B cell (primary cell): ENCODE measurements at regions not wholly inside any gene's neighbourhood (a gene's known extent, or its start where the extent isn't known, plus 50 kb on each side); places are given as distances from the start of the nearest gene placed in this dataset.

Experiments
- ATAC-seq: fragments of 200-7000 bp; cut with Tn5 transposase; one replicate; pipeline ENCODE4 v1.10.0; 2021; ENCODE audit warnings: low read depth, mild to moderate bottlenecking, moderate number of reproducible peaks, moderate library complexity
- CTCF ChIA-PET: fragments of 350-600 bp; sonication (Branson Sonifier 250); formaldehyde crosslinking; loops from one replicate; lab custom pipeline; 2021; ENCODE audit warnings: antibody characterized with exemption, inconsistent platforms; lab: Charles Lee
- POLR2A ChIA-PET: fragments of 350-600 bp; sonication (Branson Sonifier 250); formaldehyde crosslinking; loops from one replicate; lab custom pipeline; 2021; ENCODE audit warnings: antibody characterized with exemption; lab: Charles Lee
- DNase-seq: peaks from one replicate; pipeline ENCODE4 v3.0.0; 2013
- H2AFZ ChIP-seq: 2 replicates; pipeline ENCODE4 v1.6.1; 2012; ENCODE audit warnings: mild to moderate bottlenecking, low read depth, low read length; ENCODE audit not compliant: insufficient read depth, poor library complexity, severe bottlenecking
- H3K27ac ChIP-seq, 2 donors: 1 replicate in 1 of 2; 2 replicates in 1 of 2; pipeline ENCODE4 v1.5.1; 2012 to 2013; ENCODE audit warnings: low read length in 2 of 2, mild to moderate bottlenecking in 2 of 2, moderate library complexity in 1 of 2
- H3K27me3 ChIP-seq, 4 experiments: fragments of 200-600 bp in 1 of 4; sonication (generic) in 1 of 4; replicated peaks in 1 of 4; 1 replicate in 2 of 4; 2 replicates in 2 of 4; pipeline versions ENCODE4 v1.6.1 to v1.7.0; 2013 to 2016; ENCODE audit warnings: low read length in 3 of 4, mild to moderate bottlenecking in 2 of 4, mixed read lengths in 1 of 4, moderate library complexity in 1 of 4; ENCODE audit not compliant: insufficient read depth in 4 of 4, control insufficient read depth in 3 of 4; ENCODE audit errors: control extremely low read depth in 1 of 4
- H3K36me3 ChIP-seq, 2 experiments: replicated peaks in 1 of 2; 1 replicate in 1 of 2; 2 replicates in 1 of 2; pipeline versions ENCODE4 v1.6.1 to v1.7.1; 2013; ENCODE audit warnings: low read length in 1 of 2; ENCODE audit not compliant: insufficient read depth in 2 of 2, control insufficient read depth in 1 of 2; ENCODE audit errors: control extremely low read depth in 1 of 2, extremely low read depth in 1 of 2
- H3K4me1 ChIP-seq, 2 donors: fragments of 200-600 bp in 1 of 2; sonication (generic) in 1 of 2; 1 replicate in 1 of 2; 2 replicates in 1 of 2; pipeline versions ENCODE4 v1.5.1 to v1.6.1; 2013 to 2017; ENCODE audit warnings: low read length in 2 of 2; ENCODE audit not compliant: control insufficient read depth in 2 of 2, insufficient read depth in 2 of 2
- H3K4me2 ChIP-seq: replicated peaks from 2 replicates; pipeline ENCODE3; 2012; ENCODE audit warnings: mild to moderate bottlenecking, low read depth, low read length; ENCODE audit not compliant: poor library complexity, severe bottlenecking
- H3K4me3 ChIP-seq, 5 experiments: fragments of 200-600 bp in 1 of 5; sonication (generic) in 1 of 5; 1 replicate in 3 of 5; 2 replicates in 2 of 5; pipeline versions ENCODE4 v1.5.1 to v1.7.0; 2011 to 2016; ENCODE audit warnings: low read length in 4 of 5, mild to moderate bottlenecking in 4 of 5, low read depth in 2 of 5, control low read depth in 1 of 5, moderate library complexity in 1 of 5; ENCODE audit not compliant: insufficient read depth in 1 of 5; ENCODE audit errors: control extremely low read depth in 1 of 5, extremely low read depth in 1 of 5
- H3K79me2 ChIP-seq: fragments of 200-600 bp; sonication (generic); one replicate; pipeline ENCODE4 v1.6.0; 2016; ENCODE audit warnings: low read length; ENCODE audit not compliant: control insufficient read depth, insufficient read depth
- H3K9ac ChIP-seq: fragments of 200-600 bp; sonication (generic); 2 replicates; pipeline ENCODE4 v1.6.1; 2017; ENCODE audit warnings: mild to moderate bottlenecking, low read length, moderate library complexity
- H3K9me3 ChIP-seq, 3 donors: one replicate each; pipeline versions ENCODE4 v1.6.1 to v1.7.1; 2013; ENCODE audit warnings: low read length in 2 of 3; ENCODE audit not compliant: control insufficient read depth in 2 of 3, insufficient read depth in 1 of 3; ENCODE audit errors: control extremely low read depth in 1 of 3
- H4K20me1 ChIP-seq: 2 replicates; pipeline ENCODE4 v1.6.0; 2012; ENCODE audit warnings: mild to moderate bottlenecking, low read length; ENCODE audit not compliant: insufficient read depth, control insufficient read depth, poor library complexity, severe bottlenecking
- H3K27ac Mint-ChIP-seq: one replicate; pipeline ENCODE4 v1.8.0; 2021; ENCODE audit warnings: mixed read lengths
- H3K27me3 Mint-ChIP-seq: one replicate; pipeline ENCODE4 v1.8.0; 2021; ENCODE audit warnings: mixed read lengths
- H3K4me1 Mint-ChIP-seq: one replicate; pipeline ENCODE4 v1.8.0; 2021; ENCODE audit warnings: mixed read lengths
- H3K4me3 Mint-ChIP-seq: one replicate; pipeline ENCODE4 v1.8.0; 2021; ENCODE audit warnings: mixed read lengths
- H3K9me3 Mint-ChIP-seq: one replicate; pipeline ENCODE4 v1.8.0; 2022; ENCODE audit warnings: mixed read lengths; ENCODE audit not compliant: insufficient read depth
- CTCF ChIP-seq: fragments of 200-600 bp; IDR thresholded peaks from one replicate; pipeline ENCODE4 v1.8.0; 2022; ENCODE audit warnings: antibody characterized with exemption, mild to moderate bottlenecking
- EZH2 ChIP-seq: IDR thresholded peaks from 2 replicates; pipeline ENCODE4 v1.6.1; 2012; ENCODE audit warnings: borderline replicate concordance, low read depth, mild to moderate bottlenecking, moderate library complexity, low read length; ENCODE audit not compliant: insufficient read depth, poor library complexity, severe bottlenecking
- WGBS: methylation state at CpG from one replicate; pipeline ENCODE4 v1.1.5; 2013; ENCODE audit warnings: missing lambda C conversion rate; ENCODE audit not compliant: insufficient coverage; 5-methylcytosine and 5-hydroxymethylcytosine counted together
- intact Hi-C: fragments of 100-400 bp; cut with micrococcal nuclease; formaldehyde crosslinking; loops from one replicate; pipeline ENCODE4 v1.10.0; 2022

GRCh38 chr9:89967527-89967926, 362.7 kb downstream of the GADD45G start:
- no peaks in the 10 kb centered on the region for H3K4me1 ChIP-seq
- Mint-ChIP-seq H3K4me1 (no peaks in the 10 kb centered on the region), H3K27ac (no peak overlapping the region), H3K9me3 (no peaks in the 10 kb centered on the region), H3K4me3 (no peak overlapping the region), H3K27me3 (peaks cover 7% of the 10 kb centered on the region)
- WGBS = 100% methylated on average over 1 of the region's 2 CpGs
- intact Hi-C loops = no loop called here
- no peaks in the 10 kb centered on the region for H3K9me3 ChIP-seq
- H3K9ac ChIP-seq = no peak overlapping the region
- no peaks in the 10 kb centered on the region for H3K27me3 ChIP-seq
- no peak overlapping the region for H2AFZ ChIP-seq
- DNase-seq (no peak), ATAC-seq (no peak)
- POLR2A ChIA-PET = no interaction called here
- H3K4me3 ChIP-seq = no peak overlapping the region
- H3K27ac ChIP-seq = no peak overlapping the region
- H3K4me2 ChIP-seq = no peak overlapping the region
- CTCF ChIA-PET = no interaction called here
- no peaks in the 10 kb centered on the region for H3K36me3 ChIP-seq
- no peak for TF ChIP-seq EZH2
- no peak for TF ChIP-seq CTCF
- H3K79me2 ChIP-seq = no peaks in the 10 kb centered on the region
- no peaks in the 10 kb centered on the region for H4K20me1 ChIP-seq

GRCh38 chr9:89969156-89969675, 364.4 kb downstream of the GADD45G start:
- Histone ChIP-seq H3K79me2 (no peaks in the 10 kb centered on the region), H3K27ac (no peak overlapping the region), H3K4me2 (no peak overlapping the region), H3K4me3 (no peak overlapping the region), H3K9ac (no peak overlapping the region), H4K20me1 (no peaks in the 10 kb centered on the region), H2AFZ (no peak overlapping the region), H3K27me3 (no peaks in the 10 kb centered on the region), H3K4me1 (no peaks in the 10 kb centered on the region), H3K9me3 (no peaks in the 10 kb centered on the region), H3K36me3 (no peaks in the 10 kb centered on the region)
- POLR2A ChIA-PET = no interaction called here
- H3K4me1 Mint-ChIP-seq = no peaks in the 10 kb centered on the region
- 75% methylated on average over 1 of the region's 3 CpGs for WGBS
- H3K27me3 Mint-ChIP-seq = peaks cover 7% of the 10 kb centered on the region
- no peak for TF ChIP-seq CTCF
- no peak for TF ChIP-seq EZH2
- DNase-seq = no peak
- CTCF ChIA-PET = no interaction called here
- H3K27ac Mint-ChIP-seq = no peak overlapping the region
- no peaks in the 10 kb centered on the region for H3K9me3 Mint-ChIP-seq
- ATAC-seq = no peak
- no peak overlapping the region for H3K4me3 Mint-ChIP-seq
- intact Hi-C loops = no loop called here
